Calu3 (cell line): ENCODE measurements at regions not wholly inside any gene's neighbourhood (a gene's known extent, or its start where the extent isn't known, plus 50 kb on each side); places are given as distances from the start of the nearest gene placed in this dataset. TPM values are rescaled to one million over a fixed set of nuclear protein-coding genes. Genes with fewer than 3 reads are reported as not detected.
A peak's percentile ranks its signal among the peaks of the same experiment; 100 is the strongest.
"Not testable (repeated sequence)": the region's sequence is repeated elsewhere in the genome, so short reads cannot be mapped to it uniquely, and the experiment has no call there.

Source experiments
- BruUV-seq: library from RNA; stranded (reverse); fragments of 400-500 nt; replicated peaks from 2 replicates; lab custom pipeline; 2021; lab: Mats Ljungman, UMichigan
- CTCF ChIA-PET: fragments of 300-600 bp; sonication (Branson Sonifier 250); formaldehyde crosslinking; loops from one replicate; lab custom pipeline; 2022; ENCODE audit warnings: antibody characterized with exemption; lab: Charles Lee
- DNase-seq: peaks from one replicate; pipeline ENCODE4 v3.0.0; 2022
- H3K27ac Mint-ChIP-seq: one replicate; pipeline ENCODE4 v1.8.0; 2022; ENCODE audit warnings: mixed read lengths; ENCODE audit not compliant: unreplicated experiment
- H3K27me3 Mint-ChIP-seq: one replicate; pipeline ENCODE4 v1.8.0; 2022; ENCODE audit warnings: mixed read lengths; ENCODE audit not compliant: unreplicated experiment
- H3K36me3 Mint-ChIP-seq: one replicate; pipeline ENCODE4 v1.8.0; 2022; ENCODE audit warnings: mild to moderate bottlenecking, moderate library complexity, mixed read lengths; ENCODE audit not compliant: insufficient read depth, unreplicated experiment
- H3K4me1 Mint-ChIP-seq: one replicate; pipeline ENCODE4 v1.8.0; 2022; ENCODE audit warnings: mild to moderate bottlenecking, low read depth, mixed read lengths; ENCODE audit not compliant: unreplicated experiment
- H3K4me3 Mint-ChIP-seq: one replicate; pipeline ENCODE4 v1.8.0; 2022; ENCODE audit warnings: mild to moderate bottlenecking, low read depth, moderate library complexity, mixed read lengths; ENCODE audit not compliant: unreplicated experiment
- H3K9me3 Mint-ChIP-seq: one replicate; pipeline ENCODE4 v1.8.0; 2022; ENCODE audit warnings: low read depth, mixed read lengths; ENCODE audit not compliant: unreplicated experiment
- CTCF ChIP-seq: fragments of 200-600 bp; IDR thresholded peaks from one replicate; pipeline ENCODE4 v1.8.0; 2022; ENCODE audit warnings: antibody characterized with exemption; ENCODE audit not compliant: unreplicated experiment
- intact Hi-C: fragments of 100-400 bp; cut with micrococcal nuclease; formaldehyde crosslinking; loops from one replicate; pipeline ENCODE4 v1.10.0; 2022; ENCODE audit not compliant: unreplicated experiment
- microRNA-seq: library from miRNA; unstranded; fragments of <30 nt; microRNA quantifications from one replicate; pipeline ENCODE4 v1.2.0, GENCODE V29; 2022

- intact Hi-C loops: loop anchor here (2.0 to 5.0 kb wide), 2 partner anchors 43 to 90 kb away; no protein-coding TSS in a partner anchor
These were observed 56.9 kb upstream of the RASA1 start for GRCh38 chr5:87210743-87211142.

GRCh38 chr5:87211676-87212075 is 56.0 kb upstream of the RASA1 start:
- H3K4me1 Mint-ChIP-seq: peaks cover 32% of the 10 kb centered on the region
- intact Hi-C loops: loop anchor here (2.0 to 5.0 kb wide), 2 partner anchors 44 to 91 kb away; no protein-coding TSS in a partner anchor

More at GRCh38 chr5:87210743-87211142, 56.9 kb upstream of the RASA1 start:
- TF ChIP-seq CTCF: no peak
- no peaks in the 10 kb centered on the region for H3K27me3 Mint-ChIP-seq
- H3K4me3 Mint-ChIP-seq: peak overlapping the region; percentile 11
- H3K36me3 Mint-ChIP-seq: peaks cover 5% of the 10 kb centered on the region
- DNase-seq: peak; percentile 58
- H3K9me3 Mint-ChIP-seq: no peaks in the 10 kb centered on the region
- peaks cover 24% of the 10 kb centered on the region for H3K4me1 Mint-ChIP-seq
- H3K27ac Mint-ChIP-seq: peak overlapping the region; percentile 52
- no TSS peak for BruUV-seq
- CTCF ChIA-PET: interaction anchor here (1.0 to 1.7 kb wide), 5 partner anchors 13 to 57 kb away, joined by 3 to 5 read pairs (median 3); partner anchors contain the start of gene RASA1

GRCh38 chr5:87212183-87212582 is 55.5 kb upstream of the RASA1 start:
- H3K9me3 Mint-ChIP-seq, DNase-seq, H3K4me3 Mint-ChIP-seq, BruUV-seq, CTCF ChIA-PET, H3K27ac Mint-ChIP-seq, H3K36me3 Mint-ChIP-seq, H3K27me3 Mint-ChIP-seq: not testable (repeated sequence)
- peaks cover 32% of the 10 kb centered on the region for H3K4me1 Mint-ChIP-seq
- intact Hi-C loops: loop anchor here (5.0 kb wide), 1 partner anchor 45 kb away; no protein-coding TSS in a partner anchor

More at GRCh38 chr5:87211676-87212075, 56.0 kb upstream of the RASA1 start:
- Mint-ChIP-seq H3K4me3 (no peak overlapping the region), H3K9me3 (no peaks in the 10 kb centered on the region), H3K36me3 (peaks cover 5% of the 10 kb centered on the region), H3K27me3 (no peaks in the 10 kb centered on the region), H3K27ac (peak overlapping the region; percentile 52)
- CTCF ChIA-PET: no interaction called here
- no peak for TF ChIP-seq CTCF
- no peak for DNase-seq
- BruUV-seq: no TSS peak

GRCh38 chr5:87217480-87217879 is 50.2 kb upstream of the RASA1 start:
- BruUV-seq, CTCF ChIA-PET, H3K36me3 Mint-ChIP-seq, DNase-seq, H3K9me3 Mint-ChIP-seq, H3K27me3 Mint-ChIP-seq, H3K4me3 Mint-ChIP-seq, H3K27ac Mint-ChIP-seq, intact Hi-C loops: not testable (repeated sequence)
- H3K4me1 Mint-ChIP-seq: peaks cover 22% of the 10 kb centered on the region

Small RNA genes lying in the stretch of these regions (microRNA-seq; reads per million reads assigned to microRNA genes)
- gene MIR4280: not detected
